ENCODE measurements at regions not wholly inside any gene's neighbourhood (a gene's known extent, or its start where the extent isn't known, plus 50 kb on each side); places are given as distances from the start of the nearest gene placed in this dataset.
A peak's percentile ranks its signal among the peaks of the same experiment; 100 is the strongest.

DNA sequence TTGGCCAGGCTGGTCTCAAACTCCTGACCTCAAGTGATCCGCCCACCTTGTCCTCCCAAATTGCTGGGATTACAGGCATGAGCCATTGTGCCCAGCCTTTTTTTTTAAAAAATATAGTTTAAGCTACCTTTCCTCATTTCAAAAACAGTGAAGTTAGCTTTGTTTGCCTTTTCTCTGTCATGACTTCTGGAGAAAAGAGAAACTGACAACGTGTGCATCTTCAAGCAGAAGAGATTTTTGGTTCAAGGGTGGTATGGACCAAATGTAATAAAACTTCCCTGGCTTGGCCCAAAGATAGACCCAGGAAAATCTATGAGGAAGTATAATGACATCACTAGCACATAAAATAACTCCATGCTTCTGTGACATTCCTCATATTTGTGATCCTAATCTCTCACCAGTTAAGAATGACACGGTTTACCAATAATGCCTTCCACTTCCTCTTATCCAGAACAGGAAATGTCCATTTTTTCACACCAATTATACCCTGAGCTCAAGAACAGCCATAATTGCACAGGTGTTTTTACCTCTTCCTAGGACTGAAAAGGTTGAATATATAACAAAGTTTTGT, 781.2 kb upstream of the NR2F2 start:
- Histone ChIP-seq H3K27ac (no peak overlapping the region), H3K4me1 (replicated peaks in 1 of 2) (no peaks in the 10 kb centered on the region), H3K4me3 (no peak overlapping the region), H3K9me3 (replicated peaks in 1 of 3) (no peaks in the 10 kb centered on the region), H3K27me3 (no peaks in the 10 kb centered on the region), H3K36me3 (replicated peaks in 1 of 2) (no peaks in the 10 kb centered on the region)
- WGBS, 4 donors, result 42 to 84% (median 73%) methylated on average over 3 of the region's 3 CpGs
- no peak for TF ChIP-seq CTCF (IDR thresholded peaks at IDR 0.05)
- no peak for TF ChIP-seq POLR2A (IDR thresholded peaks at IDR 0.05)
- intact Hi-C loops (cut with DNase I), result no loop called here
- DNase-seq, result no peak

DNA sequence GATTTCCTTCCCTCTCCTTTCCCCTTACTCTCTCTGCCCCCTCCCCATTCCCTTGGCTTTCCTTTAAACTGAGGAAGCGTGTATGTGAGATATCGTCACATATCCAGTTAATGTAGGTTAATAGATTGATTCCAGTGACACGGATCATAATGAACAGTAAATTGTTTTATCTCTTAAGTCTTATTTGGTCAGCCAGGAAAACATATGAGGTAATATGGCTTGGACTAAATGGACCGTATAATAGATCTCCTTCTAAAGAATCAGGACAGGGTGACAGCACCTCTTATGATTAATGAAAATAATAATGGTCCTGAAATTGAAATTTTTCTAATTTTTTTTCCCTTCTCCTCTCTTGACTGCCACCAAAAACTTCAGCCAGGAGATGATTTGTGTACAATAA, 779.8 kb upstream of the NR2F2 start:
- Histone ChIP-seq H3K4me1 (replicated peaks in 1 of 2) (no peaks in the 10 kb centered on the region), H3K27me3 (no peaks in the 10 kb centered on the region), H3K4me3 (no peak overlapping the region), H3K9me3 (replicated peaks in 1 of 3) (no peaks in the 10 kb centered on the region), H3K36me3 (replicated peaks in 1 of 2) (no peaks in the 10 kb centered on the region), H3K27ac (no peak overlapping the region)
- DNase-seq, result no peak
- intact Hi-C loops (cut with DNase I), result no loop called here
- 67 to 86% (median 77%) methylated on average over 4 of the region's 4 CpGs for WGBS, 4 donors
- no peak for TF ChIP-seq CTCF (IDR thresholded peaks at IDR 0.05)
- no peak for TF ChIP-seq POLR2A (IDR thresholded peaks at IDR 0.05)

- no peaks in the 10 kb centered on the region for H3K9me3 ChIP-seq (replicated peaks in 1 of 3)
- H3K27ac ChIP-seq, result no peak overlapping the region
- H3K36me3 ChIP-seq (replicated peaks in 1 of 2), result no peaks in the 10 kb centered on the region
- H3K4me3 ChIP-seq, result no peak overlapping the region
- peaks cover 0 to 12% of the 10 kb centered on the region in 2 donors for H3K4me1 ChIP-seq (replicated peaks in 1 of 2)
- DNase-seq, result no peak
- H3K27me3 ChIP-seq, result no peaks in the 10 kb centered on the region
- WGBS, 4 donors, result 68 to 79% (median 73%) methylated on average over 2 of the region's 2 CpGs
- intact Hi-C loops (cut with DNase I), result no loop called here
- TF ChIP-seq CTCF (IDR thresholded peaks at IDR 0.05) (no peak), POLR2A (IDR thresholded peaks at IDR 0.05) (no peak)
Observed at GRCh38 chr15:95556225-95556624, 774.3 kb upstream of the NR2F2 start.

DNA sequence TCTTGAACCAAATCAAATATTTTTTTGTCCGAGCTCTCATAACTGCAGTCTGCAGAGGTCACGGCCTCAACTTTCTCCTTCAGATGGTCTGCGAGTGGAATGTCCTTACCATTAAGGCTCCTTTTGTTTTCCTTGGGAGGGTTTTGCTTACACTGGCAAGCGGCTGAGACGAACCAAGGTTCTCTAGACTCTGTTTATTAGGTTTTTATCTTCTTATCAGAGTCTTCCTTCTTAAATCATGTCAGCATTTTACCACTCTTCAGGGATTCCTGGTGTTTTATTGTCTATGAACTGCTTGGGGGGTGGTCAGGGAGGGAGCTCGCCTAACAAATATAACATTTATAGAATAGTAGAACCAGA, 773.7 kb upstream of the NR2F2 start:
- intact Hi-C loops (cut with DNase I), result no loop called here
- Histone ChIP-seq H3K27me3 (no peaks in the 10 kb centered on the region), H3K4me3 (peak overlapping the region in 1 of 4 donors; percentile 13), H3K4me1 (replicated peaks in 1 of 2) (peaks cover 0 to 12% of the 10 kb centered on the region in 2 donors), H3K27ac (peak overlapping the region in 3 of 5 donors; percentile 19 to 69 (median 63)), H3K9me3 (replicated peaks in 1 of 3) (no peaks in the 10 kb centered on the region), H3K36me3 (replicated peaks in 1 of 2) (no peaks in the 10 kb centered on the region)
- TF ChIP-seq CTCF (IDR thresholded peaks at IDR 0.05) (no peak), POLR2A (IDR thresholded peaks at IDR 0.05) (no peak)
- peak in 6 of 7 donors; percentile 11 to 60 (median 27) for DNase-seq
- WGBS, 4 donors, result 15 to 18% (median 18%) methylated on average over 6 of the region's 6 CpGs
